AG04450 (cell line): ENCODE measurements at regions not wholly inside any gene's neighbourhood (a gene's known extent, or its start where the extent isn't known, plus 50 kb on each side); places are given as distances from the start of the nearest gene placed in this dataset.

Source experiments
- CTCF ChIA-PET: fragments of 300-600, 350-600 bp; formaldehyde crosslinking; extraction: SDS; loops from one replicate; lab custom pipeline; 2022; ENCODE audit warnings: antibody characterized with exemption, inconsistent platforms; lab: Charles Lee
- POLR2A ChIA-PET: fragments of 350-600 bp; formaldehyde crosslinking; extraction: SDS; loops from one replicate; lab custom pipeline; 2021; ENCODE audit warnings: antibody characterized with exemption, inconsistent platforms; lab: Yijun Ruan, JAX
- DNase-seq: peaks from one replicate; pipeline ENCODE4 v3.0.0-alpha.2; 2011; ENCODE audit warnings: low read depth, low spot score
- H3K27ac ChIP-seq: one replicate; pipeline ENCODE4 v1.5.1; 2012; ENCODE audit warnings: low read depth, low read length, control low read depth
- H3K27me3 ChIP-seq: one replicate; pipeline ENCODE4 v1.6.0; 2012; ENCODE audit warnings: low read length; ENCODE audit not compliant: control insufficient read depth, insufficient read depth
- H3K4me3 ChIP-seq: 2 replicates; pipeline ENCODE4 v1.5.1; 2011; ENCODE audit warnings: mild to moderate bottlenecking, low read depth, low read length, control low read depth
- H3K9me3 ChIP-seq: 2 replicates; pipeline ENCODE4 v1.5.1; 2012; ENCODE audit warnings: low read length; ENCODE audit not compliant: control insufficient read depth, insufficient read depth
- CTCF ChIP-seq: IDR thresholded peaks from 2 replicates; pipeline ENCODE4 v1.5.1; 2011; ENCODE audit warnings: low read depth, low read length, control low read depth, inconsistent platforms

GRCh38 chr2:146826388-146826787 lies 1018.4 kb upstream of the ACVR2A start:
- DNase-seq = no peak
- POLR2A ChIA-PET = no interaction called here
- Histone ChIP-seq H3K27ac (no peak overlapping the region), H3K4me3 (no peak overlapping the region), H3K27me3 (no peaks in the 10 kb centered on the region), H3K9me3 (no peaks in the 10 kb centered on the region)
- CTCF ChIA-PET = no interaction called here
- no peak for TF ChIP-seq CTCF

GRCh38 chr2:146821836-146822316 lies 1023.0 kb upstream of the ACVR2A start:
- ChIA-PET POLR2A (no interaction called here), CTCF (no interaction called here)
- no peak overlapping the region for H3K27ac ChIP-seq
- H3K4me3 ChIP-seq = no peak overlapping the region
- DNase-seq = no peak
- H3K9me3 ChIP-seq = no peaks in the 10 kb centered on the region
- 0 out of 2 replicates have a peak, but pooled peaks have one; percentile 8 for TF ChIP-seq CTCF
- H3K27me3 ChIP-seq = no peaks in the 10 kb centered on the region

- no peaks in the 10 kb centered on the region for H3K9me3 ChIP-seq
- DNase-seq = no peak
- no peaks in the 10 kb centered on the region for H3K27me3 ChIP-seq
- H3K27ac ChIP-seq = no peak overlapping the region
- POLR2A ChIA-PET = no interaction called here
- CTCF ChIA-PET = no interaction called here
- TF ChIP-seq CTCF = no peak
- H3K4me3 ChIP-seq = no peak overlapping the region
Measured at GRCh38 chr2:146820672-146821071, 1024.2 kb upstream of the ACVR2A start.

- no peak overlapping the region for H3K27ac ChIP-seq
- H3K4me3 ChIP-seq = no peak overlapping the region
- H3K9me3 ChIP-seq = no peaks in the 10 kb centered on the region
- ChIA-PET CTCF (no interaction called here), POLR2A (no interaction called here)
- no peak for TF ChIP-seq CTCF
- no peak for DNase-seq
- no peaks in the 10 kb centered on the region for H3K27me3 ChIP-seq
Measured at GRCh38 chr2:146818122-146818521, 1026.7 kb upstream of the ACVR2A start.

- TF ChIP-seq CTCF = no peak
- Histone ChIP-seq H3K27me3 (no peaks in the 10 kb centered on the region), H3K27ac (no peak overlapping the region), H3K4me3 (no peak overlapping the region), H3K9me3 (no peaks in the 10 kb centered on the region)
- DNase-seq = no peak
- CTCF ChIA-PET = no interaction called here
- POLR2A ChIA-PET = no interaction called here
Measured at GRCh38 chr2:146817613-146818012, 1027.2 kb upstream of the ACVR2A start.
